B cell (primary cell): ENCODE measurements at regions not wholly inside any gene's neighbourhood (a gene's known extent, or its start where the extent isn't known, plus 50 kb on each side); places are given as distances from the start of the nearest gene placed in this dataset.

Experiments
- EZH2 ChIP-seq: IDR thresholded peaks from 2 replicates; pipeline ENCODE4 v1.6.1; 2012; ENCODE audit warnings: borderline replicate concordance, low read depth, mild to moderate bottlenecking, moderate library complexity, low read length; ENCODE audit not compliant: insufficient read depth, poor library complexity, severe bottlenecking
- TF ChIP-seq, protein P1 (sequence below): fragments of 200-600 bp; IDR thresholded peaks from one replicate; pipeline ENCODE4 v1.8.0; 2022; ENCODE audit warnings: antibody characterized with exemption, mild to moderate bottlenecking

DNA sequence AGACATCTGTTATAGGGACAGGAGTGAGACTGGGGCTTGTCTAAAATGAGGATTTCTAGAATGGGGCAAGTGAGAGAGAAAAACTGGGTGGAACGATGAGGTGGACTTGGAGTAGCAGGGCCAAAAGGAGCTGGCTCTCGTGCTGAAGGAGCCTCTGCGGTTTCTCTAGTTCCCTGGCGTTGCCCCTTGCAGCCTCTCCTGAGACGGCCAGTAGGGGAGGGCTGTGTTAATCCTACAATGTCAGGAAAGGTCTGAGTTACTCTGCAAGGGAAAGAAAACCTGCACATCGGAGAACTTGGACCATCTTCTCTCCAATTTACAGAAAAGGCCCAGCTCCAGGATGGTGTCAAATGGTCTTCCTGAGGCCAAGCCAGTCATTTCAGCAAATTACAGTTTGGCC, 963.8 kb upstream of the FLRT2 start:
- TF ChIP-seq, protein P1, sequence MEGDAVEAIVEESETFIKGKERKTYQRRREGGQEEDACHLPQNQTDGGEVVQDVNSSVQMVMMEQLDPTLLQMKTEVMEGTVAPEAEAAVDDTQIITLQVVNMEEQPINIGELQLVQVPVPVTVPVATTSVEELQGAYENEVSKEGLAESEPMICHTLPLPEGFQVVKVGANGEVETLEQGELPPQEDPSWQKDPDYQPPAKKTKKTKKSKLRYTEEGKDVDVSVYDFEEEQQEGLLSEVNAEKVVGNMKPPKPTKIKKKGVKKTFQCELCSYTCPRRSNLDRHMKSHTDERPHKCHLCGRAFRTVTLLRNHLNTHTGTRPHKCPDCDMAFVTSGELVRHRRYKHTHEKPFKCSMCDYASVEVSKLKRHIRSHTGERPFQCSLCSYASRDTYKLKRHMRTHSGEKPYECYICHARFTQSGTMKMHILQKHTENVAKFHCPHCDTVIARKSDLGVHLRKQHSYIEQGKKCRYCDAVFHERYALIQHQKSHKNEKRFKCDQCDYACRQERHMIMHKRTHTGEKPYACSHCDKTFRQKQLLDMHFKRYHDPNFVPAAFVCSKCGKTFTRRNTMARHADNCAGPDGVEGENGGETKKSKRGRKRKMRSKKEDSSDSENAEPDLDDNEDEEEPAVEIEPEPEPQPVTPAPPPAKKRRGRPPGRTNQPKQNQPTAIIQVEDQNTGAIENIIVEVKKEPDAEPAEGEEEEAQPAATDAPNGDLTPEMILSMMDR: no peak
- no peak for TF ChIP-seq EZH2
